CD4-positive, alpha-beta T cell treated with Interleukin-1 beta for 1 hour (primary cell): ENCODE measurements at regions not wholly inside any gene's neighbourhood (a gene's known extent, or its start where the extent isn't known, plus 50 kb on each side); places are given as distances from the start of the nearest gene placed in this dataset.
"Not testable (repeated sequence)": the region's sequence is repeated elsewhere in the genome, so short reads cannot be mapped to it uniquely, and the experiment has no call there.

Experiments used
- DNase-seq, 2 donors: peaks; one replicate each; pipeline ENCODE4 v3.0.0-alpha.2; 2020 to 2022

DNA sequence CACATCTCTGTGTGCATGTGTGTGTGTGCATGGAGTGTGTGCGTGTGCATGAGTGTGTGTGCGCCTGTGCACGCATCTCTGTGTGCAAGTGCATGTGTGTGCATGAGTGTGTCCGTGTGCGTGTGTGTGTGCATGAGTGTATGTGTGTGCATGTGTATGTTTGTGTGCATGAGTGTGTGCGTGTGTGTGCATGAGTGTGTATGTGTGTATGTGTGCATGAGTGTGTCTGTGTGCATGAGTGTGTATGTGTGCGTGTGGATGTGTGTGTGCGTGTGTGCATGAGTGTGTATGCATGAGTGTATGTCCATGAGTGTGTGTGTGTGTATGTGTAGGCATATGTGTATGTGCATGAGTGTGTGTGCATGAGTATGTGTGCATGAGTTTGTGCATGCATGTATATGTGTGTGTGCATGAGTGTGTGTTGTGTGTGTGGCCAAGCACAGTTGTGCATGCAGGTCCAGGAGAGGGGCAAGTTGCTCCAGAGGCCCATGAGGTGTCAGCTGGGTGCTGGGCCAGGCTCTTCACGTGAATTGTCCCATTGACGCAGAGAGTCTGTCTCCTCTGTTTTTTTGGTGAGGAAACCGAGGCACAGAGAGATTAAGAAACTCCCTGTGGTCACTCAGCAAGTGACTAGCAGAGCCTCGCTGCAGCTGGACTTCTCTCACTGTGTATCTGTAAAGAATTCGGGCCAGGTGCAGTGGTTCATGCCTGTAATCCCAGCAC is 75.5 kb downstream of the ASB1 start:
- DNase-seq = no peak

- DNase-seq = no peak
These were observed 76.4 kb downstream of the ASB1 start for GRCh38 chr2:238502956-238503791.

DNA sequence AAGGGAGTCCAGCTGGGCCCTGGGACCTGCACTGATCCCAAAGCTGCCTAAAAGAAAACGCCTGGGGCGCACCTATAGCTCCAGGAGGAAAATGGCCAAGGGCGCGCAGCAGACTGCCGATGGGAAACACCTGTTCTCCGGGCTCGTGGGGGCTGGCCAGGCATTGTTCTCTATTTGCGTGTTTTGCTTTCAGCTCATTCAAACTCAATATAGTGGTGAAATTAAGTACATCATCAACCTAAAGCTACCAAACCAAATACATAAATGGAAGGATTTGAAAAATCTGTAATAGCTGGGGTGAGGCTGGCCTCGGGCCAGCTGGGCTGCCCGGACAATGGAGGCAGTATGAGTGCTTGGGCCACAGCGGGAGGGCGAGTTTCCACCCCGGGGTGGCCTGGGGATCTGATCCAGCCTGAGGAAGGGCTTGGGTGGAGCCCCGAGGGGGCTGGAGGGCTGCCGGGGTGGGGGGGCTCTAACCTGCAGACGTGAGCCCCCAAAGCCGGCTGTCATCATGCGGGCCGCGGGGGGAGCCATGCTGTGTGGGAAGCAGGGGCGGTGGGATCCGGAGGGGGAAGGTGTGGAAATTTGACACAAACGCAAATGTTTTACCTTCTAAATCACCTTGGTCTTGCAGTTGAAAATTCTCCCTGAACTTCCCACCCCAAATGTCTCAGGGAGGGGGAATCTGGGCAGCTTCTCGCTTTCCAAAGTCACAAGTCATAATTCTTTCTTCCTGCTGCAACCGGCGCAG is 77.6 kb downstream of the ASB1 start:
- DNase-seq = no peak

DNA sequence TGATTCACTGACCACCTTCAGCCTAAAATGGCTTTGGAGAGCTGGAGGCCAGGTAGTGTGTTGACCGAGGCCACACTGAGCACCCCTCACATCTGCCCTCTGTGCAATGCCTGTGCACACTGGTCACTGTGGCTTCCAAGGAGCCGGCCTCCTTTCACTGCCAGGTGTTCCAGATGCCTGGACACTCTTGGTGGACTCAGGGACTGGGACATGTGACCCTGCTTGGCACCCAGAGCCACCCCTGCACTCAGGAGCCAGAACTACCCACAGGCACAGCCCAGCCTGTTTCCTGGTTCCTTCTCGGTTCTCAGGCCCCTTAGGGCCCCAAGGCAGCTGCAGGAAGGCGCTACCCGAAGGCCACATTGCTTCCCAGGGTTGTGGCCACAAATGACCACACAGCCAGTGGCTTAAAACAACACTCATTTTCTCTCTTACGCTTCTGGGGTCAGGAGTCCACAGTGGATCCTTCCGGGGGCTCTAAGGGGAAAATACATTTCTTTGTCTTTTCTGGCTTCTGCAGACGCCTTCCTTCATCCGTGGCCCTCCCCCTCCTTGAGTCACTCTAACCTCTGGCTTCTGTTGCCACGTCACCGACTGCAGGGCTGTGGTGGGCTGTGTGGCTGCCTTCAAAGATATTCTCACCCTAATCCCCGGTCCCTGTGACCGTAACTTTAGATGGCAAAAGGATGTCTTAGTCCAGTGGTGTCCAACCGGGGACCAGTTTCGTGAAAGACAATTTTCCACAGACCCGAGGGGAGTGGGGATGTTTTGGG is 78.6 kb downstream of the ASB1 start:
- DNase-seq = no peak

GRCh38 chr2:238505892-238506280 is 79.2 kb downstream of the ASB1 start:
- DNase-seq = no peak

- DNase-seq = no peak
These were observed 79.8 kb downstream of the ASB1 start for GRCh38 chr2:238506371-238507068.

DNA sequence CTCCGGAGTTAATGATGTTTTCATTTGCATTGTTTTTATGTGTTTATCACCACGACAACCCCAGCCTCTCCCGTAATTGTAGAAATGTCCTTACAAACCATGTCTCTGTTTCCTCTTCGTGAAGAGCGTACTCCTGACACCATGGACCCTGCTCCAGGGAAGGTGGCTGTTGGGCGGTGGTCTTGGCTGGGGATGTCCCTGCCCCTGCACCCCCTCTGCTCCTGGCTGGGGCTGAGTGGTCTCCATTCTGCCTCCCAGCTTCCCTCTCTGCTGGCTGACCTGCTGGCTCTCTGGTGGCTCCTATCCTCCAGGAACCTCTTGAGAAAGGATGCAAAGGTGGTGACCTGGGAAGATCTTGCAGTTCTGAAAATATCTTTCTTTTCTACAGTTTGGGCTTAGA is 81.1 kb downstream of the ASB1 start:
- no peak for DNase-seq

DNA sequence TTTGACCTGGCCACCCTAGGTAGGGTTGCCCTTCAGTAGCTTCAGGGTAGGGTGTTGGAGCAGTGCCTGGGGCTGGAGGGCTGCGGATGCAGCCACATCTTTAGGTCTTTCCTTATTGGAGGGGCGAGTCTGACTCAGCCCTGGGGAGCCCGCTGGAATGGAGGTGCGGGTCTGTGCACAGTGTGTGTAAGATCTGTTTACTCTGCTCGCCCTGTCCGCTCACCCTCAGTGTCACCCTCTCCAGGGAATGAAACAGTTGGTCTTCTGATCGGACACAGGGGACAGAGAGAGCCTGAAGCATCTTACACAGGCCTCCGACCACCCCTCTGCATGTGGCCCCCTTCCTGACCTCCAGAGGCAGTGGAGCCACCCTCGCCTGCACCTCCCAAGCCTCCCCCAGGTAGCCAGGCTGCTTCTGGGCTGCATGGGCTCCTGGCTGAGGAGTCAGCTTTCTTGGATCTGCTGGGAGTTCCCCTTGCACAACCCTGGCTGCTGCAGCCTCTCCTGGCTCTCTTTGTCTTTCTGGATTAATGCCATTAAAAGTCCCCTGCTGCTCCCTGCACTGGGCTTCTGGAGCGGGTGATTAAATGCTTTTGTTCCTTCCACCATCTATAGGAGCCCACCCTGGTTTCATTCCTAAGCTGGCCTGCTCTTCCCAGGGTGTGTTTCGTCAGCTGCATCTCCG is 82.6 kb downstream of the ASB1 start:
- DNase-seq = no peak

GRCh38 chr2:238509903-238510302 is 83.2 kb downstream of the ASB1 start:
- no peak for DNase-seq

DNA sequence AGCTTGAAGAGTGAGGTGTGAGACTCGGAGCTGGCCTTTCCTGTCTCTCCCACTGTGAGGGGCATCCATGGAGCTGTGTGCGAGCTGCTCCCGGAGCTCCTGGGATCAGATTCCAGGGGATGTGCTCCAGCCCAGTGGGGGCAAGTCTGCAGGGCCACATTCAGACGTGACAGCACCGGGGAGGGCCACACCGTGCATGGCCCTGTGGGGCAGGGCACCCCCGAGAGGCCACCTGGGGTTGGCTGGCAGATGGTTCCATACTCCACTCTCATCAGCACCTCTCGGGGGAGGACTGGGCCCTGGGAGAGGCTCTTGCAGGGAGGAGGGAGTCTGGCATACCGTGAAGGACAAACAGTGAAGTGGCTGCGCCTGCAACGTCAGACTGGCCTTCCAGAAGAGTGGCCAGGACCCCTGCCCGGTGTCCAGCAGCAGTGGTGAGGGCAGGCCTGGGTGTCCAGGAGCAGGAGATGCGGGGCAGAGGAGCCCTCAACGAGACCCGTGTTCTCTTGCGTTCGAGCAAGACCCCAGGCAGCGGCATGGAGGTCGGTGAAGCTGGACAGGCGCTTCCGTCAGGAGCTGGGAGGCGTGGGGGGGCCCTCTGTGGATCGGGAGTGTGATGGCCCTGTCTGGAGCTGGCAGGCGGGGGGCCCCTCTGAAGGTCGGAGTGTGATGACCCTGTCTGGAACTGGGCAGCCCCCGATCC is 84.3 kb downstream of the ASB1 start:
- DNase-seq = no peak

DNA sequence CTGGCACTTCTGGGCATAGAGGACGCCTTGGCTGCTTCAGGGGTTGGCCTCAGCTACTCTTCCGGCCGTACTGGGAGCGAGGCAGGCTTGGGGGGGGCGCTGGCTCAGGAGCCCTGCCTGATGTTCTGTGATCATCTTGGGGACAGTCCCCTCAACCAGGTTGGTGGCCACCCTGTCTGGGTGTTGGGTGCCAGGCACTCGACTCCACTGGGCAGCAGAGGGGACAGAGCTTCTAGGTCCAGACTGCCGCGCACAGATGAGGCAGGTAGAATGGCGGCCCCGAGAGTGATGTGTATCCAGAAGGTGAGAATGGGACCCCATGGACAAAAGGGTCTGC is 84.9 kb downstream of the ASB1 start:
- DNase-seq = no peak

DNA sequence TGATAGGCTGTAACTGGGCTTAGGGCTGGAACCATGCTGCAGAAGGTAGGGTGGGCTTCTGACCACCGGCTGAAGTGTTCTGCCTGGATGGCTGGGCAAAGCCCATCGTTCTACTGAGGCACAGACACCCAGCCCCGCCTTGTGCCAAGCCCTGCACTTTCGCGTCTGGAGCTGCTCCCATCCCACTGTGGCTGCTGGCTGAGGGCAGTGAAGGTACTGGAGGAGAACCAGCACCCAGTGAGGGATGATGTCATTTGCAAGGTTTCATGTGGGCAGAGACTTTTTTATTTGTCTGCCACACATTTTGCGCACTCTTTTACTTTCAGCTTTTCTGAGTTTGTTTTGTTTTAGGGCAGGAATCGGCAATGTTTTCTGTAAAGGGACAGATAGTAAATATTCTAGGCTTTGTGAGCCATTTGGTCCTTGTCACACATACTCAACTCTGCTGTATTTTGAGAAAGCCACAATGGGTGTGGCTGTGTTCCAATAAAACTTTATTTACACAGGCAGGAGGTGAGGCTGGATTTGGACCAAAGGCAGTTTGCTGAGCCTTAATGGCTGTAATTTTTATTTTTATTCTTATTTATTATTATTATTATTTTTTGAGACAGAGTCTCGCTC is 85.6 kb downstream of the ASB1 start:
- no peak for DNase-seq

DNA sequence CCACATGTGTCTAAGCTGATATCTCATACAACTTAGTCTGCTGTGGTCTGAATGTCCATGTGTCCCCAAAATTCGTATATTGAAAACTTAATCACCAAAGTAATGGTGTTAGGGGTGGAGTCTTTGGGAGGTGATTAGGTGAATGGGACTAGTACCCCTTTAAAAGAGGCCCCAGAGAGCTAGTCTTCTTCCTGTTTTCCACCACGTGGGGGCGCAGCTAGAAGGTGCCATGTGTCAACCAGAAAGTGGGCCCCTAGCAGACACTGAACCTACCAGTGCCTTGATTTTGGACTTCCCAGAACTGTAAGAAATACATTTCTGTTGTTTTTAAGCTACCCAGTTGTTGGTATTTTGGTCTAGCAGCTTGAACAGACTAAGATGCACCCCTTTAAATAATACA is 86.6 kb downstream of the ASB1 start:
- no peak for DNase-seq

DNA sequence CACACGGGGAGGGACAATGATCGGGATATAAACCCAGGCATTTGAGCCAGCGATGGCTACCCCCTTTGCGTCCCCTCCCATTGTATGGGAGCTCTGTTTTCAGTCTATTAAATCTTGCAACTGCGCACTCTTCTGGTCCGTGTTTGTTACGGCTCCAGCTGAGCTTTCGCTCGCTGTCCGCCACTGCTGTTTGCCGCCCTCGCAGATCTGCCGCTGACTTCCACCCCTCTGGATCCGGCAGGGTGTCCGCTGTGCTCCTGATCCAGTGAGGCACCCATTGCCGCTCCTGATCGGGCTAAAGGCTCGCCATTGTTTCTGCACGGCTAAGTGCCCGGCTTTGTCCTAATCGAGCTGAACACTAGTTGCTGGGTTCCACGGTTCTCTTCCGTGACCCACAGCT is 87.3 kb downstream of the ASB1 start:
- not testable (repeated sequence) for DNase-seq

DNA sequence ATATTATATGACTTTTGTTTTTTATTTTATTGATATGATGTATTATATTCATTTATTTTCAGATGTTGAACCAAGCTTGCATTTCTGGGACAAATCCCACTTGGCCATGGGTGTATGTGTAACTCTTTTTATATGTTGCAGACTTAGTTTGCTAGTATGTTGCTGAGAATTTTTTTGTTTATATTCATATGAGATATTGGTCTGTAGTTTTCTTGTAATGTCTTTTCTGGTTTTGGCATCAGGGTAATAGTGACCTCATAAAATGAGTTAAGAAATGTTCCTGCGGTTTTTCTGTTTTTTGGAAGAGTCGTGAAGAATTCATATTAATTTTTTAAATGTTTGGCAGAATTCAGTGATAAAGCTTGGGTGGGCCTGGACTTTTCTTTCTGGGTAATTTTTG is 88.7 kb downstream of the ASB1 start:
- no peak for DNase-seq

DNA sequence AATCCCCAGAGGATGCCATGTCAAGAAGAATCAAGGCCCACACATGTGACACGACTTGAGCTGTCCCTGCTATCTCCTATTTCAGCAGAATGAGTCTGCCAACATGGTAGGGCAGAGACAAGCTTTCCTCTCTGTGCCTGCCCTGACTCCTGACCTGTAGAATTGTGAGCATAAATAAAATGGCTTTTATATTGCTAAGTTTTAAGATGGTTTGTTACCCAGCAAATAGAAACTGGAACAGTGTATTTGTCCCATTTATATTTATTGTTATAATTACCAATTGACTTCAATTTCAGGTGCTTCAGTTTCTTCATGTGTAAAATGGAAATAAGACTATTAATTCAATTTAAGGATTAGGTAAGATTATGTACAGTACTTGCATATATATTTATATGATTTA is 90.5 kb downstream of the ASB1 start:
- no peak for DNase-seq

DNA sequence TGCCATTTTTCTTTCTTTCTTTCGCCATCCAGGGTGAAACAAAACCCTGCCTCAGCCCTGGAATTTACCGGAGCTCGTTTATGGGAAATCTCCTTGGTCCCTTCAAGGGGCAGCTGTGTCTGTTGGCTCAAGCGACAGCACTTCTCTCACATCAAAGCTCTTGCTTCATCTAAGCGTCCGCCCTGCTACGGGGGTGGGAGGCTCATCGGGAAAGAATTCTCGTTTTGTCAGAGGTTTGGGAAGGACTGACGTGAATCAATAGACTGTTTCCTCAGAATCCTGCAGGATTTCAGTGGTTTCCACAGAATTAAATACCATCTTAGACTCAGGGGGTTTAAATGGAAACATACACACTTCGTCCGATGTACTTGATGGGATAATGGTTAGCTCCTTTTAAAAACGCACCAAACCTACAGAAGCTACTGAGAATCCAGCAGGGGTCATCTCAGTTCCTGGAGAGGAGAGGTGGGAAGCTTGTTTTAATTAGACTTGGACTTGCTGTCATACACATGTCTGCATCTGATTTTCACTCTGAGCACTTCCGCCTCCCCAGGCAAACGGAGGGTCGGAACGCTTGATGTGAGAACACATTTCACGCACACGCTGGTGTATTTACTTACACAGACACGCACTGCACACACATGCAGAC is 91.6 kb downstream of the ASB1 start:
- DNase-seq = no peak

DNA sequence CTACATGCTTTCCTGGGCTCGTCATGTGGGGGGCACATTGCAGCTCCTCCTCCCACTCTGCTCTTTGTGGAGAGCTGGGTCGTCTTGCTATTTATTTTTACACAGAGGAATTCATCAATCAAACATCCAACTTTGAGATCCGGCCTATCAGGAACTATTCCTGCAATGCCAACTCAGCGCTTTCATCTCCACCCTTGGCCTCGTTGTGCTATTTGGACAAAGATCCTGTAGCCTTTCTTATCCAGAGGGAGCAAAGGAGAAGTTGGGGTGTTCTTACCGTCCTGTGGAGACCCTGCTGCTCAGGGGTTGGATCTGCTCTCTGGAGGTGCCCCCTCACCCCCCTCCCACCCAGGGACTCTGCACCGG is 92.1 kb downstream of the ASB1 start:
- no peak for DNase-seq

GRCh38 chr2:238520359-238520886 is 93.7 kb downstream of the ASB1 start:
- DNase-seq = no peak

- no peak for DNase-seq
These were observed 94.3 kb downstream of the ASB1 start for GRCh38 chr2:238521002-238521401.
